Thymus (tissue), 11 donors: ENCODE measurements at regions not wholly inside any gene's neighbourhood (a gene's known extent, or its start where the extent isn't known, plus 50 kb on each side); places are given as distances from the start of the nearest gene placed in this dataset.

ENCODE experiments used
- DNase-seq, 9 donors: peaks; one replicate each; pipeline ENCODE4 v3.0.0-alpha.2; 2013; ENCODE audit warnings: low spot score in 9 of 9, low read depth in 6 of 9, missing footprints in 1 of 9
- H3K27ac ChIP-seq, 2 donors: one replicate each; pipeline ENCODE4 v1.5.1; 2013; ENCODE audit warnings: control low read depth in 1 of 2, low read depth in 1 of 2, low read length in 1 of 2, mild to moderate bottlenecking in 1 of 2, moderate library complexity in 1 of 2
- H3K27me3 ChIP-seq, 2 donors: one replicate each; pipeline ENCODE4 v1.5.1; 2013; ENCODE audit warnings: low read length in 1 of 2; ENCODE audit not compliant: control insufficient read depth in 2 of 2, insufficient read depth in 1 of 2
- H3K36me3 ChIP-seq, 2 donors: one replicate each; pipeline ENCODE4 v1.5.1; 2013; ENCODE audit warnings: low read length in 1 of 2, mild to moderate bottlenecking in 1 of 2, moderate library complexity in 1 of 2; ENCODE audit not compliant: control insufficient read depth in 2 of 2, insufficient read depth in 2 of 2
- H3K4me1 ChIP-seq, 2 donors: one replicate each; pipeline ENCODE4 v1.5.1; 2013; ENCODE audit warnings: low read length in 2 of 2; ENCODE audit not compliant: control insufficient read depth in 2 of 2, insufficient read depth in 2 of 2
- H3K4me3 ChIP-seq, 2 donors: one replicate each; pipeline ENCODE4 v1.5.1; 2013; ENCODE audit warnings: low read length in 2 of 2, control low read depth in 1 of 2, mild to moderate bottlenecking in 1 of 2
- H3K9me3 ChIP-seq, 2 donors: one replicate each; pipeline ENCODE4 v1.5.1; 2013; ENCODE audit warnings: low read length in 1 of 2, mild to moderate bottlenecking in 1 of 2; ENCODE audit not compliant: control insufficient read depth in 2 of 2, insufficient read depth in 1 of 2
- WGBS: extraction: QIAGEN DNeasy Blood & Tissue Kit; methylation state at CpG from one replicate; pipeline ENCODE4 v1.1.7; 2013; 5-methylcytosine and 5-hydroxymethylcytosine counted together
- donor health status: healthy.

GRCh38 chr6:94668876-94669275 lies 908.5 kb upstream of the MANEA start:
- no peak for DNase-seq
- Histone ChIP-seq H3K4me3 (no peak overlapping the region), H3K36me3 (no peaks in the 10 kb centered on the region), H3K27ac (no peak overlapping the region), H3K4me1 (no peaks in the 10 kb centered on the region), H3K27me3 (no peaks in the 10 kb centered on the region), H3K9me3 (peaks cover 0 to 12% of the 10 kb centered on the region in 2 donors)

- H3K36me3 ChIP-seq = no peaks in the 10 kb centered on the region
- H3K4me1 ChIP-seq = no peaks in the 10 kb centered on the region
- 80% methylated on average over 4 of the region's 4 CpGs for WGBS
- no peaks in the 10 kb centered on the region for H3K27me3 ChIP-seq
- DNase-seq = no peak
- no peak overlapping the region for H3K27ac ChIP-seq
- H3K9me3 ChIP-seq = no peaks in the 10 kb centered on the region
- H3K4me3 ChIP-seq = no peak overlapping the region
Observed at GRCh38 chr6:94658929-94659328, 918.4 kb upstream of the MANEA start.

- Histone ChIP-seq H3K4me1 (no peaks in the 10 kb centered on the region), H3K9me3 (no peaks in the 10 kb centered on the region), H3K27ac (no peak overlapping the region), H3K36me3 (no peaks in the 10 kb centered on the region), H3K4me3 (no peak overlapping the region), H3K27me3 (no peaks in the 10 kb centered on the region)
- DNase-seq = no peak
- 91% methylated on average over 3 of the region's 3 CpGs for WGBS
Observed at GRCh38 chr6:94651239-94651638, 926.1 kb upstream of the MANEA start.

- no peaks in the 10 kb centered on the region for H3K9me3 ChIP-seq
- no peaks in the 10 kb centered on the region for H3K36me3 ChIP-seq
- H3K4me1 ChIP-seq = no peaks in the 10 kb centered on the region
- no peak for DNase-seq
- no peak overlapping the region for H3K27ac ChIP-seq
- H3K27me3 ChIP-seq = no peaks in the 10 kb centered on the region
- no peak overlapping the region for H3K4me3 ChIP-seq
Observed at GRCh38 chr6:94645191-94645590, 932.1 kb upstream of the MANEA start.

- Histone ChIP-seq H3K9me3 (no peaks in the 10 kb centered on the region), H3K27me3 (no peaks in the 10 kb centered on the region), H3K36me3 (no peaks in the 10 kb centered on the region), H3K4me3 (no peak overlapping the region), H3K27ac (no peak overlapping the region), H3K4me1 (no peaks in the 10 kb centered on the region)
- WGBS = 89% methylated on average over 5 of the region's 5 CpGs
- no peak for DNase-seq
Observed at GRCh38 chr6:94639564-94639963, 937.8 kb upstream of the MANEA start.

- Histone ChIP-seq H3K36me3 (no peaks in the 10 kb centered on the region), H3K27ac (no peak overlapping the region), H3K9me3 (no peaks in the 10 kb centered on the region), H3K27me3 (no peaks in the 10 kb centered on the region), H3K4me3 (no peak overlapping the region), H3K4me1 (no peaks in the 10 kb centered on the region)
- no peak for DNase-seq
- WGBS = 46% methylated on average over 4 of the region's 4 CpGs
Observed at GRCh38 chr6:94636780-94637385, 940.5 kb upstream of the MANEA start.

GRCh38 chr6:94623586-94623985 lies 953.7 kb upstream of the MANEA start:
- DNase-seq = no peak
- H3K27ac ChIP-seq = no peak overlapping the region
- H3K36me3 ChIP-seq = no peaks in the 10 kb centered on the region
- H3K4me3 ChIP-seq = no peak overlapping the region
- no peaks in the 10 kb centered on the region for H3K9me3 ChIP-seq
- H3K4me1 ChIP-seq = no peaks in the 10 kb centered on the region
- H3K27me3 ChIP-seq = no peaks in the 10 kb centered on the region

- Histone ChIP-seq H3K4me1 (no peaks in the 10 kb centered on the region), H3K27me3 (no peaks in the 10 kb centered on the region), H3K4me3 (no peak overlapping the region), H3K27ac (no peak overlapping the region), H3K36me3 (no peaks in the 10 kb centered on the region), H3K9me3 (no peaks in the 10 kb centered on the region)
- DNase-seq = no peak
Observed at GRCh38 chr6:94622783-94623182, 954.6 kb upstream of the MANEA start.

GRCh38 chr6:94600636-94601035 lies 976.7 kb upstream of the MANEA start:
- DNase-seq = no peak
- Histone ChIP-seq H3K27ac (no peak overlapping the region), H3K4me1 (no peaks in the 10 kb centered on the region), H3K9me3 (no peaks in the 10 kb centered on the region), H3K27me3 (no peaks in the 10 kb centered on the region), H3K36me3 (no peaks in the 10 kb centered on the region), H3K4me3 (no peak overlapping the region)
- 73% methylated on average over 1 of the region's 1 CpG for WGBS

- no peaks in the 10 kb centered on the region for H3K4me1 ChIP-seq
- no peak for DNase-seq
- H3K27me3 ChIP-seq = no peaks in the 10 kb centered on the region
- no peak overlapping the region for H3K4me3 ChIP-seq
- H3K36me3 ChIP-seq = no peaks in the 10 kb centered on the region
- WGBS = 77% methylated on average over 2 of the region's 2 CpGs
- H3K9me3 ChIP-seq = no peaks in the 10 kb centered on the region
- no peak overlapping the region for H3K27ac ChIP-seq
Observed at GRCh38 chr6:94597487-94597886, 979.8 kb upstream of the MANEA start.
